Panc1 (cell line): ENCODE measurements at regions not wholly inside any gene's neighbourhood (a gene's known extent, or its start where the extent isn't known, plus 50 kb on each side); places are given as distances from the start of the nearest gene placed in this dataset.

Experiments used
- ATAC-seq: fragments of 200-7000 bp; cut with Tn5 transposase; 2 replicates; pipeline ENCODE4 v1.9.1; 2020; ENCODE audit warnings: mild to moderate bottlenecking, moderate library complexity
- BruUV-seq: library from RNA; stranded (reverse); fragments of 400-500 nt; replicated peaks from 2 replicates; lab custom pipeline; 2021; lab: Mats Ljungman, UMichigan
- CTCF ChIA-PET: fragments of 300-600 bp; sonication (Branson Sonifier 250); formaldehyde crosslinking; loops from one replicate; lab custom pipeline; 2022; ENCODE audit warnings: antibody characterized with exemption; lab: Charles Lee
- POLR2A ChIA-PET: fragments of 300-600 bp; sonication (Branson Sonifier 250); formaldehyde crosslinking; loops from one replicate; lab custom pipeline; 2022; ENCODE audit warnings: antibody characterized with exemption; lab: Charles Lee
- DNase-seq: peaks from one replicate; pipeline ENCODE4 v3.0.0-alpha.2; 2010; ENCODE audit warnings: low read depth, low spot score
- H3K27ac ChIP-seq: 2 replicates; pipeline ENCODE4 v1.5.1; 2011; ENCODE audit warnings: mild to moderate bottlenecking, low read length, inconsistent platforms
- H3K27me3 ChIP-seq: fragments of 200-500 bp; sonication (Bioruptor generic); 2 replicates; pipeline ENCODE4 v1.6.0; 2014; ENCODE audit warnings: low read length, inconsistent platforms; ENCODE audit not compliant: control insufficient read depth, insufficient read depth
- H3K36me3 ChIP-seq: fragments of 200-500 bp; sonication (Bioruptor generic); 2 replicates; pipeline ENCODE4 v1.5.1; 2014; ENCODE audit warnings: inconsistent platforms, mild to moderate bottlenecking, low read length, moderate library complexity; ENCODE audit not compliant: control insufficient read depth, insufficient read depth
- H3K4me1 ChIP-seq: 2 replicates; pipeline ENCODE4 v1.5.1; 2011; ENCODE audit warnings: inconsistent platforms, mild to moderate bottlenecking, low read length, moderate library complexity; ENCODE audit not compliant: control insufficient read depth, insufficient read depth
- H3K4me3 ChIP-seq, 2 experiments: 2 replicates each; pipeline ENCODE4 v1.5.1; 2011 to 2012; ENCODE audit warnings: low read depth in 2 of 2, low read length in 2 of 2, mild to moderate bottlenecking in 2 of 2, inconsistent platforms in 1 of 2, moderate library complexity in 1 of 2
- H3K9me3 ChIP-seq: fragments of 200-500 bp; sonication (Bioruptor generic); 2 replicates; pipeline ENCODE4 v1.5.1; 2014; ENCODE audit warnings: low read depth, mild to moderate bottlenecking, inconsistent platforms, low read length, moderate library complexity; ENCODE audit not compliant: control insufficient read depth, insufficient read depth
- CTCF ChIP-seq: fragments of 450-650 bp; IDR thresholded peaks from 2 replicates; pipeline ENCODE4 v1.5.1; 2017; ENCODE audit warnings: mild to moderate bottlenecking
- POLR2AphosphoS5 ChIP-seq: IDR thresholded peaks from 2 replicates; pipeline ENCODE4 v1.6.1; 2012; ENCODE audit warnings: mild to moderate bottlenecking, low read depth, low read length, moderate library complexity
- SIN3A ChIP-seq: IDR thresholded peaks from 2 replicates; pipeline ENCODE4 v1.6.1; 2012; ENCODE audit warnings: low read depth, mild to moderate bottlenecking, low read length, moderate library complexity, borderline replicate concordance; ENCODE audit not compliant: insufficient read depth
- TCF7L2 ChIP-seq: IDR thresholded peaks from 2 replicates; pipeline ENCODE4 v1.6.1; 2011; ENCODE audit warnings: mild to moderate bottlenecking, low read depth, low read length, inconsistent platforms
- in situ Hi-C: cut with HindIII; loops from 2 replicates; pipeline ENCODE4 v1.10.0; 2016; ENCODE audit warnings: low sequenced_read_pairs, low pct_unique_long_range_greater_than_20kb
- intact Hi-C: fragments of 100-400 bp; cut with micrococcal nuclease; formaldehyde crosslinking; loops from one replicate; pipeline ENCODE4 v1.10.0; 2022; ENCODE audit not compliant: unreplicated experiment
- TF ChIP-seq, protein P1 (sequence below), 2 experiments: IDR thresholded peaks; 2 replicates each; pipeline ENCODE4 v1.6.1; 2011 to 2012; ENCODE audit warnings: low read depth in 2 of 2, control low read depth in 1 of 2, low read length in 1 of 2, mild to moderate bottlenecking in 1 of 2, moderate library complexity in 1 of 2; ENCODE audit not compliant: insufficient read depth in 1 of 2

DNA sequence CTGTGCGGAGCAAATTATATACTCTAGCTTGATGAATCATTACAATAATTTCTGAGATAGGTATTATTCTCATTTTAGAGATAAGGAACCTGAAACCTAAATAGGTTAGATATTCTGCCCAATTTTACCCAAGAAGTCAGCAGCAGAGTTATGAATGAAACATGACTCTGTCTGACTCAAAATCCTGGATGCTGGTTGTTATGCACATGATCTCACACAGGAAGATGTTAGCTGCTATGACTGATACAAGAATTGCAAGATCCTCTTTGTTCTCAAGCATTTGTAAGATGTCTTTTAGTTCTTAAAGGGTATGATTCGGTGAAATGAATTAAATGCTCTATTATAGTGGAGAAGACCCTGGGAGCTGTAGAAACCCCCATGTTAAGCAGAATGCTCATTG is 447.8 kb downstream of the KIF2B start:
- ChIA-PET CTCF (no interaction called here), POLR2A (no interaction called here)
- TF ChIP-seq TCF7L2, result no peak
- no peak for TF ChIP-seq SIN3A
- TF ChIP-seq CTCF, result no peak
- TF ChIP-seq, protein P1, sequence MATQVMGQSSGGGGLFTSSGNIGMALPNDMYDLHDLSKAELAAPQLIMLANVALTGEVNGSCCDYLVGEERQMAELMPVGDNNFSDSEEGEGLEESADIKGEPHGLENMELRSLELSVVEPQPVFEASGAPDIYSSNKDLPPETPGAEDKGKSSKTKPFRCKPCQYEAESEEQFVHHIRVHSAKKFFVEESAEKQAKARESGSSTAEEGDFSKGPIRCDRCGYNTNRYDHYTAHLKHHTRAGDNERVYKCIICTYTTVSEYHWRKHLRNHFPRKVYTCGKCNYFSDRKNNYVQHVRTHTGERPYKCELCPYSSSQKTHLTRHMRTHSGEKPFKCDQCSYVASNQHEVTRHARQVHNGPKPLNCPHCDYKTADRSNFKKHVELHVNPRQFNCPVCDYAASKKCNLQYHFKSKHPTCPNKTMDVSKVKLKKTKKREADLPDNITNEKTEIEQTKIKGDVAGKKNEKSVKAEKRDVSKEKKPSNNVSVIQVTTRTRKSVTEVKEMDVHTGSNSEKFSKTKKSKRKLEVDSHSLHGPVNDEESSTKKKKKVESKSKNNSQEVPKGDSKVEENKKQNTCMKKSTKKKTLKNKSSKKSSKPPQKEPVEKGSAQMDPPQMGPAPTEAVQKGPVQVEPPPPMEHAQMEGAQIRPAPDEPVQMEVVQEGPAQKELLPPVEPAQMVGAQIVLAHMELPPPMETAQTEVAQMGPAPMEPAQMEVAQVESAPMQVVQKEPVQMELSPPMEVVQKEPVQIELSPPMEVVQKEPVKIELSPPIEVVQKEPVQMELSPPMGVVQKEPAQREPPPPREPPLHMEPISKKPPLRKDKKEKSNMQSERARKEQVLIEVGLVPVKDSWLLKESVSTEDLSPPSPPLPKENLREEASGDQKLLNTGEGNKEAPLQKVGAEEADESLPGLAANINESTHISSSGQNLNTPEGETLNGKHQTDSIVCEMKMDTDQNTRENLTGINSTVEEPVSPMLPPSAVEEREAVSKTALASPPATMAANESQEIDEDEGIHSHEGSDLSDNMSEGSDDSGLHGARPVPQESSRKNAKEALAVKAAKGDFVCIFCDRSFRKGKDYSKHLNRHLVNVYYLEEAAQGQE (IDR thresholded peaks at IDR 0.05; ENCODE audit: insufficient read depth in 1 of 2, low read depth in 2 of 2, low read length in 1 of 2), result no peak
- no peak for TF ChIP-seq POLR2AphosphoS5
- Histone ChIP-seq H3K9me3 (0 out of 2 replicates have a peak, but pooled peaks cover 2% of the 10 kb centered on the region), H3K27me3 (no peaks in the 10 kb centered on the region), H3K36me3 (no peaks in the 10 kb centered on the region), H3K4me1 (no peaks in the 10 kb centered on the region), H3K27ac (no peak overlapping the region), H3K4me3 (no peak overlapping the region)
- ATAC-seq, result no peak
- in situ Hi-C loops, result no loop called here
- intact Hi-C loops, result no loop called here
- DNase-seq, result no peak
- BruUV-seq, result no TSS peak

DNA sequence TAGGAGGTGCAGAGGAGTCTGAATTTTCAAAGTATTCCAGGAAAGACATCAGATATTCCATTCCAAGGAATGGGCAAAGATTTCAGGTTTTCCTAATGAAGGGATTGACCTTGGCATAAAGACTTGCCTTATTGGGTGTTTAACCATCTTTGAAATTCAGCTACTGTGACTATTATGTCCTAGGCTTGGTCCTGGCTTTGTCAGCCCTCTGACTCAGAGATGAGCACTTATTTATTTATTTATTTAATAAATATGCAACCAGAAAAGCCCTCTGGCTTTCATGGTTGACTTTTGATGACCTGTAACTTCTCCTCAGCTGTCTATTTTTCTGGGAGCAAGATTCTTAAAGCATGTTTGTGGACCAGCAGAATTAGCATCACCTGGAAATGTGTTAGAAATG is 455.1 kb downstream of the KIF2B start:
- intact Hi-C loops, result no loop called here
- Histone ChIP-seq H3K4me3 (no peak overlapping the region), H3K27me3 (no peaks in the 10 kb centered on the region), H3K9me3 (no peaks in the 10 kb centered on the region), H3K4me1 (no peaks in the 10 kb centered on the region), H3K36me3 (no peaks in the 10 kb centered on the region), H3K27ac (no peak overlapping the region)
- no TSS peak for BruUV-seq
- TF ChIP-seq, protein P1 (IDR thresholded peaks at IDR 0.05; ENCODE audit: insufficient read depth in 1 of 2, low read depth in 2 of 2, low read length in 1 of 2), result no peak
- TF ChIP-seq CTCF (no peak), POLR2AphosphoS5 (no peak), TCF7L2 (no peak), SIN3A (no peak)
- ATAC-seq (no peak), DNase-seq (no peak)
- ChIA-PET CTCF (no interaction called here), POLR2A (no interaction called here)
- in situ Hi-C loops, result no loop called here
